HG02642 (cell line): ENCODE measurements at regions not wholly inside any gene's neighbourhood (a gene's known extent, or its start where the extent isn't known, plus 50 kb on each side); places are given as distances from the start of the nearest gene placed in this dataset.
A peak's percentile ranks its signal among the peaks of the same experiment; 100 is the strongest.

Experiments used
- ATAC-seq: cut with Tn5 transposase; IDR thresholded peaks from one replicate; pipeline ENCODE4 v1.9.1; 2021; ENCODE audit warnings: mild to moderate bottlenecking; ENCODE audit not compliant: unreplicated experiment, poor library complexity

GRCh38 chr2:146527166-146527565 is 1317.7 kb upstream of the ACVR2A start:
- no peak for ATAC-seq

- ATAC-seq = no peak
These were observed 1321.6 kb upstream of the ACVR2A start for GRCh38 chr2:146523196-146523595.

- ATAC-seq = no peak
These were observed 1338.0 kb upstream of the ACVR2A start for GRCh38 chr2:146506851-146507250.

GRCh38 chr2:146503366-146503765 is 1341.5 kb upstream of the ACVR2A start:
- ATAC-seq = no peak

- no peak for ATAC-seq
These were observed 1348.6 kb upstream of the ACVR2A start for GRCh38 chr2:146496248-146496647.

GRCh38 chr2:146489386-146489785 is 1355.4 kb upstream of the ACVR2A start:
- no peak for ATAC-seq

GRCh38 chr2:146481629-146482028 is 1363.2 kb upstream of the ACVR2A start:
- ATAC-seq = no peak

GRCh38 chr2:146477383-146477782 is 1367.4 kb upstream of the ACVR2A start:
- ATAC-seq = no peak

GRCh38 chr2:146468578-146468977 is 1376.3 kb upstream of the ACVR2A start:
- no peak for ATAC-seq

- ATAC-seq = no peak
These were observed 1377.4 kb upstream of the ACVR2A start for GRCh38 chr2:146467425-146467824.

GRCh38 chr2:146465460-146465859 is 1379.4 kb upstream of the ACVR2A start:
- ATAC-seq = no peak

- no peak for ATAC-seq
These were observed 1383.8 kb upstream of the ACVR2A start for GRCh38 chr2:146461068-146461467.

GRCh38 chr2:146458585-146458984 is 1386.2 kb upstream of the ACVR2A start:
- ATAC-seq = no peak

- ATAC-seq = no peak
These were observed 1387.6 kb upstream of the ACVR2A start for GRCh38 chr2:146457221-146457620.

- no peak for ATAC-seq
These were observed 1389.5 kb upstream of the ACVR2A start for GRCh38 chr2:146455325-146455724.

- peak; percentile 65 for ATAC-seq
These were observed 1392.9 kb upstream of the ACVR2A start for GRCh38 chr2:146451972-146452371.

GRCh38 chr2:146450131-146450530 is 1394.7 kb upstream of the ACVR2A start:
- ATAC-seq = no peak

- ATAC-seq = no peak
These were observed 1399.8 kb upstream of the ACVR2A start for GRCh38 chr2:146444987-146445386.

GRCh38 chr2:146444085-146444484 is 1400.7 kb upstream of the ACVR2A start:
- no peak for ATAC-seq

- no peak for ATAC-seq
These were observed 1406.6 kb upstream of the ACVR2A start for GRCh38 chr2:146438246-146438645.

GRCh38 chr2:146437712-146438111 is 1407.1 kb upstream of the ACVR2A start:
- ATAC-seq = no peak

- no peak for ATAC-seq
These were observed 1411.5 kb upstream of the ACVR2A start for GRCh38 chr2:146433116-146433875.
